Central memory CD8-positive, alpha-beta T cell (primary cell): ENCODE measurements at regions not wholly inside any gene's neighbourhood (a gene's known extent, or its start where the extent isn't known, plus 50 kb on each side); places are given as distances from the start of the nearest gene placed in this dataset.

Experiments used
- ATAC-seq: fragments of 150-1000 bp; cut with Tn5 transposase; replicated peaks from 2 replicates; pipeline ENCODE4 v1.10.0; 2022; ENCODE audit warnings: mild to moderate bottlenecking, moderate FRiP score, moderate number of reproducible peaks; ENCODE audit not compliant: poor library complexity, severe bottlenecking; ENCODE audit errors: extremely low read depth
- DNase-seq, 2 donors: peaks; one replicate each; pipeline ENCODE4 v3.0.0; 2021; ENCODE audit warnings: low spot score in 2 of 2
- H3K27ac Mint-ChIP-seq: one replicate; pipeline ENCODE4 v1.8.0; 2022; ENCODE audit warnings: low read depth, mild to moderate bottlenecking, moderate library complexity, mixed read lengths
- H3K27me3 Mint-ChIP-seq: one replicate; pipeline ENCODE4 v1.8.0; 2022; ENCODE audit warnings: mixed read lengths
- H3K36me3 Mint-ChIP-seq: one replicate; pipeline ENCODE4 v1.8.0; 2022; ENCODE audit warnings: mild to moderate bottlenecking, moderate library complexity, mixed read lengths; ENCODE audit not compliant: insufficient read depth
- H3K4me1 Mint-ChIP-seq: one replicate; pipeline ENCODE4 v1.8.0; 2022; ENCODE audit warnings: mixed read lengths
- H3K4me3 Mint-ChIP-seq: one replicate; pipeline ENCODE4 v1.8.0; 2022; ENCODE audit warnings: mild to moderate bottlenecking, moderate library complexity, mixed read lengths
- H3K9me3 Mint-ChIP-seq: one replicate; pipeline ENCODE4 v1.8.0; 2022; ENCODE audit warnings: mixed read lengths

GRCh38 chr6:145530454-145530853, 204.9 kb downstream of the EPM2A start:
- no peak overlapping the region for H3K27ac Mint-ChIP-seq
- H3K4me3 Mint-ChIP-seq = no peak overlapping the region
- H3K27me3 Mint-ChIP-seq = no peaks in the 10 kb centered on the region
- ATAC-seq = no peak
- DNase-seq = no peak
- no peaks in the 10 kb centered on the region for H3K9me3 Mint-ChIP-seq
- H3K4me1 Mint-ChIP-seq = no peaks in the 10 kb centered on the region
- no peaks in the 10 kb centered on the region for H3K36me3 Mint-ChIP-seq

- Mint-ChIP-seq H3K27ac (no peak overlapping the region), H3K27me3 (no peaks in the 10 kb centered on the region), H3K9me3 (no peaks in the 10 kb centered on the region), H3K4me1 (no peaks in the 10 kb centered on the region), H3K36me3 (no peaks in the 10 kb centered on the region), H3K4me3 (no peak overlapping the region)
- no peak for DNase-seq
- ATAC-seq = no peak
Observed at GRCh38 chr6:145531032-145531431, 204.3 kb downstream of the EPM2A start.

DNA sequence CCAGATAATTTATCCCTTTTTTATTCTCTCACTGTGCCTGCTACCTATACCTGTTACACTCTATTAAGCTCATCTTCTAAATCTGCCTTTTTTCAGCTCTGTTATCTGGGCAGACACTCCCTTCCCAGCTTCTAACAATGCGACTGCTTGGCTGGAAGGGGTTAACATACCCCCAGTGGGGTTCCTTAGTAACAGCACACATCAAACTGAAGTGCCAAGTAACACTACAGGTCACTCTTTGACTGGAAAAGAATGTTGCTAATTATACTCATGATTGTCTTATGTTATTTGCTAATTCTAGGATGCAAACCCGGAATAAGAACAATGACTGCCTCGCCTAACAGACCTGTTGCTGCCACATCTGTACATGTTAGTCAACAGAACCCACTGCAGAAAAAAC, 203.5 kb downstream of the EPM2A start:
- H3K36me3 Mint-ChIP-seq = no peaks in the 10 kb centered on the region
- H3K27ac Mint-ChIP-seq = no peak overlapping the region
- DNase-seq (no peak), ATAC-seq (no peak)
- no peaks in the 10 kb centered on the region for H3K9me3 Mint-ChIP-seq
- no peaks in the 10 kb centered on the region for H3K4me1 Mint-ChIP-seq
- no peak overlapping the region for H3K4me3 Mint-ChIP-seq
- no peaks in the 10 kb centered on the region for H3K27me3 Mint-ChIP-seq

- Mint-ChIP-seq H3K36me3 (no peaks in the 10 kb centered on the region), H3K4me1 (no peaks in the 10 kb centered on the region), H3K27ac (no peak overlapping the region), H3K27me3 (no peaks in the 10 kb centered on the region), H3K9me3 (no peaks in the 10 kb centered on the region), H3K4me3 (no peak overlapping the region)
- ATAC-seq (no peak), DNase-seq (no peak)
Observed at GRCh38 chr6:145532361-145532760, 203.0 kb downstream of the EPM2A start.

- DNase-seq (no peak), ATAC-seq (no peak)
- Mint-ChIP-seq H3K27ac (no peak overlapping the region), H3K4me1 (no peaks in the 10 kb centered on the region), H3K36me3 (no peaks in the 10 kb centered on the region), H3K9me3 (no peaks in the 10 kb centered on the region), H3K27me3 (peaks cover 7% of the 10 kb centered on the region), H3K4me3 (no peak overlapping the region)
Observed at GRCh38 chr6:145534989-145535388, 200.3 kb downstream of the EPM2A start.

DNA sequence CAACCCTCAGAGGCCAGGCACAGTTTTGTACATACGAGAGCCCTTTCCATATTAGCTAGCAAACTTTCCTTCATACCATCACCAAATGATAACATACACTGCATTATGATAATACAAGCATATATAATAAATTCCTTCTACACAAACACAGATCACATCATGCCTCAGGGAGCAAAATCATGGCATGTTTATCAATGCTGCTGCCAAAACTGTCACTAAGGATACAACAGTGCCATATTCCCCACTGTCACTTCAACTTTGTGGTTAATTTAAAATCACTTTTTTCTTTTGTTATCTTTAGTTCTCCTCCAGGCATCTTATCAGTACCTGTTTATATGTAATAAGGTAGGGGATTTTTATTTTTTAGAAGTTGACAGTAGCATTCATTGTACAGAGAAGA, 196.3 kb downstream of the EPM2A start:
- H3K27me3 Mint-ChIP-seq = peaks cover 17% of the 10 kb centered on the region
- no peak overlapping the region for H3K4me3 Mint-ChIP-seq
- H3K4me1 Mint-ChIP-seq = no peaks in the 10 kb centered on the region
- H3K27ac Mint-ChIP-seq = no peak overlapping the region
- no peak for DNase-seq
- H3K36me3 Mint-ChIP-seq = no peaks in the 10 kb centered on the region
- no peaks in the 10 kb centered on the region for H3K9me3 Mint-ChIP-seq
- no peak for ATAC-seq

- H3K27me3 Mint-ChIP-seq = peaks cover 17% of the 10 kb centered on the region
- no peak for ATAC-seq
Observed at GRCh38 chr6:145539831-145540230, 195.5 kb downstream of the EPM2A start.

DNA sequence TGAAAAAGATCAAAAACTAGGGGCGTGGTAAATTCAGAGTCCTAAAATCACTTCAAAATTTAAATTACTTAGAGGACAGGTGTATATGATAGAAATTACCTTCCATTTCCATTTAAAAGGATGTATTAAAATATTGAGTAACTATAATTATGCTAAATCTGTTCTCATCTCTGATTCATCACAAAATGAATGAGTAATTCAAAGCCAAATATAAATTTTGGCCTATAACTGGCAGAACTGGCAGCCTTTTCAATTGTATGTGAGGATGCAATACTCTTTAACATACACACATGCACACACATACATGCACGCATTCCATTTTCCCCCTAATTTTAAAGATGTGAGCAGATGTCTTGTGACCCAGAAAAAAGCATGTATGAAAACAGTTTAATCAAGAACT, 194.6 kb downstream of the EPM2A start:
- Mint-ChIP-seq H3K36me3 (no peaks in the 10 kb centered on the region), H3K9me3 (peaks cover 3% of the 10 kb centered on the region), H3K27ac (no peak overlapping the region), H3K27me3 (peaks cover 17% of the 10 kb centered on the region), H3K4me1 (no peaks in the 10 kb centered on the region), H3K4me3 (no peak overlapping the region)
- ATAC-seq (no peak), DNase-seq (no peak)

More at GRCh38 chr6:145539831-145540230, 195.5 kb downstream of the EPM2A start:
- Mint-ChIP-seq H3K9me3 (no peaks in the 10 kb centered on the region), H3K4me3 (no peak overlapping the region), H3K36me3 (no peaks in the 10 kb centered on the region), H3K4me1 (no peaks in the 10 kb centered on the region), H3K27ac (no peak overlapping the region)
- DNase-seq = no peak

- no peaks in the 10 kb centered on the region for H3K36me3 Mint-ChIP-seq
- DNase-seq (no peak), ATAC-seq (no peak)
- H3K9me3 Mint-ChIP-seq = peaks cover 4% of the 10 kb centered on the region
- no peak overlapping the region for H3K4me3 Mint-ChIP-seq
- H3K27ac Mint-ChIP-seq = no peak overlapping the region
- H3K27me3 Mint-ChIP-seq = peaks cover 37% of the 10 kb centered on the region
- no peaks in the 10 kb centered on the region for H3K4me1 Mint-ChIP-seq
Observed at GRCh38 chr6:145544041-145544440, 191.3 kb downstream of the EPM2A start.

DNA sequence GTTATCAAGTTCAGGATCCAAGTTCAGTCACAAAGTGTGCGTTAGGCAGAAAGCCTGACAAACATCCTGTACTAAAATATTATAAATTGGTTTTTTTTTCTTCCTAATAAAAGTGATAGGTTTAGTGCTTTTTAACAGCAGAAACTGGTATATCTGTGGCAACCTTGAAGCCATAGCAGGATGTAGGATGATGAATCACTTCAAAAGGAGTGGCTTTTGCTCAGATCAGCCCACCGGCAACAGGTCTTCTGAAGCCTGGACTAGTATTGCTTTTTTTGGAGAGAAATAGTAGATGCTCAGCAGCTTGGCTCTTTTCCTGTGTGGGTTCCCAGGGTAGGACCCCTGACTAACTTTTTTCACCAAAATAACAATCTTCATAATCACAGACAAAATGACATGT, 190.8 kb downstream of the EPM2A start:
- peaks cover 35% of the 10 kb centered on the region for H3K27me3 Mint-ChIP-seq
- DNase-seq (no peak), ATAC-seq (no peak)
- H3K9me3 Mint-ChIP-seq = peaks cover 4% of the 10 kb centered on the region
- H3K36me3 Mint-ChIP-seq = no peaks in the 10 kb centered on the region
- no peak overlapping the region for H3K27ac Mint-ChIP-seq
- H3K4me3 Mint-ChIP-seq = no peak overlapping the region
- no peaks in the 10 kb centered on the region for H3K4me1 Mint-ChIP-seq

GRCh38 chr6:145546265-145546664, 189.1 kb downstream of the EPM2A start:
- Mint-ChIP-seq H3K4me3 (no peak overlapping the region), H3K36me3 (no peaks in the 10 kb centered on the region), H3K27me3 (peaks cover 28% of the 10 kb centered on the region)

DNA sequence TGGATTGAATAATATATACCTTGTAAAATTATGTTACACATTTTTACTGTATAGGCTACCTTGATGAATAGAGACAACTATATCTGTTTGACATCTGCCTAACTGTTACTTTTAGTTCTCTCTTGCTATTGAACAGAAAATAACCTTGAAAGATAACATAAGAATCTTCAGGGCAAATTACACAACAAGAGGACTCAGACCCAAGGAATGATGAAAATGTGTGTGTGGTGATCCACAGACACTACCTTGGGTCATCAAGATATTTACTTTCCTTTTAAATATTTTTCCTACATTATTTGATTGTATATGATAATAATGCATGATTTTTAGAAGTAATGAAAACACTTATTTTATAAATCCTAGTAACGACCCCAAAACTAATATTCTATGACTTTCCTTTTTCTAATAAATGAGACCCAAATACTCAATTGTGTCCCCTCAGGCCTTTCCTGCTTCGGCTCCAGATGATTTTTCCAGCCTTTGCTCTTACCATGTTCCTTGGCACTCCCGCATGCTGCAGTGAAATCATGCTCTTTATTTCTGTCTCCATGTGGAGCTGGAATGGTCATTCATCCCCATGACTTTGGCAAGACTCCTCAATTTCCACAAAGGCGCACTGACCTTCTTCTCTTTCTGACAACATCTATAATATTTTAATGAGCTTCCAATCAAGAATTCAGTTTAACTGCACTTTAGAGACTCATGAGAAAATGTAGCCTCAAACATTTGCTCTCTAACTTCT, 187.6 kb downstream of the EPM2A start:
- Mint-ChIP-seq H3K4me1 (no peaks in the 10 kb centered on the region), H3K27me3 (peaks cover 28% of the 10 kb centered on the region), H3K27ac (no peak overlapping the region), H3K36me3 (no peaks in the 10 kb centered on the region), H3K9me3 (peaks cover 5% of the 10 kb centered on the region), H3K4me3 (no peak overlapping the region)
- ATAC-seq = no peak
- DNase-seq = no peak

More at GRCh38 chr6:145546265-145546664, 189.1 kb downstream of the EPM2A start:
- no peak for DNase-seq
- no peak overlapping the region for H3K27ac Mint-ChIP-seq
- H3K9me3 Mint-ChIP-seq = peaks cover 4% of the 10 kb centered on the region
- H3K4me1 Mint-ChIP-seq = no peaks in the 10 kb centered on the region
- ATAC-seq = no peak

DNA sequence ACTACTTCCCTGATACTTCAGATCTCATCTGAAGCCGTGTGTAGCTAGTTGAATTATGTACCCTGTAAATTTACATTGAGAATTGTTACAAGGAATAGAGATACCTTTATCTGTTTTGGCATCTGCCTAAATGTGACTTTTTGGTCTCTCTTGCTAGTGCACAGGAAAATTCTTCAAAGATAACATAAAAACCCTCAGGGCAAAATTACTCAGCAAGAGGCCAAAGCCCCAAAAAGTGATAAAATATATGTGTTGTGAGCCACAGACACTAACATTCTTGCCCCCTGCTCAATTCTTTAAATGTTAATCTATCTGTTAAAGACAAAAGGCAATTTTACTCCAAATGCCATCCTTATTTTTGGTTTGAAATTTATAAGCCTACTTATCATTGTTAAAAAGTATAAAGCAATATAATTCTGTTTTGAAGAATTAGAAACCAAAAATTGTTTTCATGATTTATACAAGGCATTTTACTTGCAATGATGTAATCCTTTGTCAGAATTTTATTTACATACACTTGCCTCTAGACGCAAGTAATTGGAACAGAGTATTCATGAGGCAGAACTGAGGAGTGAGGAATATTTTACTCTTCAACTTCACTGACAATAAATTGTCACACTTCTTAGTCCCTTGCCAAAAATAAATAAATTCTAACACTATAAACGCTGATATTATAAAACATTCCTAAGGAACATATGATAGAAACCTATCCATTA, 186.2 kb downstream of the EPM2A start:
- H3K9me3 Mint-ChIP-seq = peaks cover 10% of the 10 kb centered on the region
- H3K36me3 Mint-ChIP-seq = no peaks in the 10 kb centered on the region
- no peak overlapping the region for H3K4me3 Mint-ChIP-seq
- H3K4me1 Mint-ChIP-seq = no peaks in the 10 kb centered on the region
- no peak for ATAC-seq
- peaks cover 28% of the 10 kb centered on the region for H3K27me3 Mint-ChIP-seq
- no peak for DNase-seq
- H3K27ac Mint-ChIP-seq = no peak overlapping the region
